ENCODE measurements at regions not wholly inside any gene's neighbourhood (a gene's known extent, or its start where the extent isn't known, plus 50 kb on each side); places are given as distances from the start of the nearest gene placed in this dataset.

GRCh38 chr16:27700304-27700995 is 150.5 kb downstream of the KATNIP start:
- intact Hi-C loops (cut with DNase I): no loop called here
- DNase-seq (peak in 2 of 6 donors; percentile 14 to 26), ATAC-seq (no peak), FAIRE-seq (no peak)
- Histone ChIP-seq H3K36me3 (peaks cover 0 to 4% (median 0%) of the 10 kb centered on the region in 3 donors), H3K4me3 (no peak overlapping the region), H3K4me1 (no peaks in the 10 kb centered on the region), H3K27ac (no peak overlapping the region), H3K27me3 (no peaks in the 10 kb centered on the region), H3K9me3 (no peaks in the 10 kb centered on the region)
- 90 to 91% methylated on average over 10 of the region's 10 CpGs for WGBS, 2 donors
- TF ChIP-seq CTCF (IDR thresholded peaks at IDR 0.05): no peak

GRCh38 chr16:27701381-27701780 is 151.4 kb downstream of the KATNIP start:
- FAIRE-seq (no peak), DNase-seq (peak in 2 of 6 donors; percentile 8 to 39), ATAC-seq (no peak)
- Histone ChIP-seq H3K36me3 (peaks cover 0 to 4% (median 0%) of the 10 kb centered on the region in 3 donors), H3K27ac (no peak overlapping the region), H3K4me1 (no peaks in the 10 kb centered on the region), H3K27me3 (no peaks in the 10 kb centered on the region), H3K9me3 (no peaks in the 10 kb centered on the region), H3K4me3 (no peak overlapping the region)
- intact Hi-C loops (cut with DNase I): no loop called here
- no peak for TF ChIP-seq CTCF (IDR thresholded peaks at IDR 0.05)
- WGBS, 2 donors: 90 to 92% methylated on average over 8 of the region's 8 CpGs

- Histone ChIP-seq H3K4me1 (no peaks in the 10 kb centered on the region), H3K36me3 (peaks cover 0 to 4% (median 0%) of the 10 kb centered on the region in 3 donors), H3K9me3 (no peaks in the 10 kb centered on the region), H3K4me3 (no peak overlapping the region), H3K27me3 (no peaks in the 10 kb centered on the region), H3K27ac (no peak overlapping the region)
- FAIRE-seq (no peak), DNase-seq (peak in 1 of 6 donors; percentile 4), ATAC-seq (peak in 1 of 4 donors; percentile 30)
- 92 to 93% methylated on average over 6 of the region's 6 CpGs for WGBS, 2 donors
- TF ChIP-seq CTCF (IDR thresholded peaks at IDR 0.05): no peak
- intact Hi-C loops (cut with DNase I): no loop called here
Observed at GRCh38 chr16:27703121-27703520, 153.2 kb downstream of the KATNIP start.

GRCh38 chr16:27703545-27703944 is 153.6 kb downstream of the KATNIP start:
- Histone ChIP-seq H3K4me3 (no peak overlapping the region), H3K4me1 (no peaks in the 10 kb centered on the region), H3K27me3 (no peaks in the 10 kb centered on the region), H3K9me3 (no peaks in the 10 kb centered on the region), H3K27ac (no peak overlapping the region), H3K36me3 (peaks cover 0 to 3% (median 0%) of the 10 kb centered on the region in 3 donors)
- intact Hi-C loops (cut with DNase I): no loop called here
- 79 to 83% methylated on average over 5 of the region's 5 CpGs for WGBS, 2 donors
- TF ChIP-seq CTCF (IDR thresholded peaks at IDR 0.05): no peak
- FAIRE-seq: no peak
- peak in 1 of 6 donors; percentile 15 for DNase-seq
- ATAC-seq: no peak

- WGBS, 2 donors: 82 to 85% methylated on average over 4 of the region's 4 CpGs
- no peaks in the 10 kb centered on the region for H3K9me3 ChIP-seq
- no peak overlapping the region for H3K4me3 ChIP-seq
- intact Hi-C loops (cut with DNase I): no loop called here
- no peaks in the 10 kb centered on the region for H3K4me1 ChIP-seq
- ATAC-seq (no peak), FAIRE-seq (no peak), DNase-seq (no peak)
- no peak for TF ChIP-seq CTCF (IDR thresholded peaks at IDR 0.05)
- H3K27me3 ChIP-seq: no peaks in the 10 kb centered on the region
- no peak overlapping the region for H3K27ac ChIP-seq
- H3K36me3 ChIP-seq: no peaks in the 10 kb centered on the region
Observed at GRCh38 chr16:27704252-27704651, 154.3 kb downstream of the KATNIP start.
